AG20443 (cell line): ENCODE measurements at regions not wholly inside any gene's neighbourhood (a gene's known extent, or its start where the extent isn't known, plus 50 kb on each side); places are given as distances from the start of the nearest gene placed in this dataset.

Source experiments
- DNase-seq: peaks from one replicate; pipeline ENCODE4 v3.0.0; 2012; ENCODE audit warnings: low spot score, mixed read lengths

DNA sequence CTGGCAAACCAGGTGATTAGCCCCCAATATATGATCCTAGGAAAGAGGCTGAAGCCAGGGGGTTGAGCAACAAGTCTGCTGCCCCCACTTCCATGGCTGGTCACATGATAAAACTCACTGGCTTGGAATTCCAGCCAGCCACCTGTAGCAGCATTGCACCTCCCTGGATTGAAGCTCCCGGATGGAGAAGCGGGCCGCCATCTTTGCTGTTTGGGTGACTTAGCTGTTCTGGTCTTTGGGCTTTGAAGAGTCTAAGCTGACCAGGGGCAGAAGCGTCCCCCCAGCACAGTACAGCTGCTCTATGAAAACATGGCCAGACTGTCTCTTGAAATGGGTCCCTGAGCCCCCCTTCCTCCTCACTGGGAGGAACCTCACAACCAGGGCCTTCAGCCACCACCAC is 610.2 kb downstream of the ANXA1 start:
- no peak for DNase-seq

DNA sequence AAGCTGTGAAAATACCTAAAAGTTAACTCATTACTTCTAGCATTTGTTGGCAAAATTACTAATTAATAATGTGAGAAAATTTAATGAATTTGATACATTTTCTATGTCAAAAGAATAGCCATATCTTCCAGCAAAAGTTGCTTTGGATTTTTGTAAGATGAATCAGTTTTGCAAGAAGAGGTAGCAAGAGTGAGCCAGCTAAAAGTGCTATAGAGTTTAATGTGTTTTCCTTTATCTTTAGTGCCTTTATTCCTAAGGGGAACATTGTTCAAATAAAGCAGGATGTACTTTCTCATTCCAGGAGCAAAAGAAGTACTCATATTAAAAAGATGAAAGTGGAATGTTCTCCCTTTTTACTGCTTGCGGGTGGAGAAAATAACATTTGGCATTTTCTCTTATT is 622.2 kb downstream of the ANXA1 start:
- DNase-seq, result no peak

DNA sequence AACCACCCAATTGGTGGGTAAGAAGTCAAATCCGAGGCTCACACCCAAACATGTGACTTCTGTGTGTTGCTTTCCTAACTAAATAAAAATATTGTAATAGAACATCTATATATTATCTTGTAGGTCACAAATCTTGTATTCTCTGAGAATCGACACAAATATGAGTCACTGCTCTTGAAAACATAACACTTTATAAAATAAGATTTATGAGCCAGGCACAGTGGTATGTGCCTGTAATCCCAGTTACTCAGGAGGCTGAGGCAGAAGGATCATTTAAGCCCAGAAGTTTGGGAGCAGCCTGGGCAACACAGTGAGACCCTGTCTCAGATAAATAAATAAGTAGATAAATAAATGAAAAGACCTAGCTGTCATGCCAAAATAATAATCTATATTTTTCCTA is 624.1 kb downstream of the ANXA1 start:
- no peak for DNase-seq

DNA sequence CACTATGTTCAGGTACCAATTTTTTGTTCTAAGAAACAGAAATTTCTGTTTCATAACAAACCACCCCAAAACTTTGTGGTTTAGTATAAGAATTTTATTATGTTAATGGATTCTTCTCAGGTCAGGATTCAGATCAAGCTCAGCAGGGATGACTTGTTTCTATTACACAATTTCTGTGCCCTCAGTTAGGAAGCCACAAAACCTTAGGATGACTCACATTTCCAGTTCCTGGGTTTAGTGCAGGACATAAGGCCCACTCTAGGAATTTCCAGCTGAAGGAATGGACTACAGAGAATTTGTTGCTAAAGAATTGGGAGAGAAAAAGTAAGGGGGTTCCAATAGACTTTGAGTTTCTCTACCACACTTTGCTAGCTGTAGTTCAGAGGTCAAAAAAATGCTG is 629.3 kb downstream of the ANXA1 start:
- DNase-seq, result peak; percentile 11

DNA sequence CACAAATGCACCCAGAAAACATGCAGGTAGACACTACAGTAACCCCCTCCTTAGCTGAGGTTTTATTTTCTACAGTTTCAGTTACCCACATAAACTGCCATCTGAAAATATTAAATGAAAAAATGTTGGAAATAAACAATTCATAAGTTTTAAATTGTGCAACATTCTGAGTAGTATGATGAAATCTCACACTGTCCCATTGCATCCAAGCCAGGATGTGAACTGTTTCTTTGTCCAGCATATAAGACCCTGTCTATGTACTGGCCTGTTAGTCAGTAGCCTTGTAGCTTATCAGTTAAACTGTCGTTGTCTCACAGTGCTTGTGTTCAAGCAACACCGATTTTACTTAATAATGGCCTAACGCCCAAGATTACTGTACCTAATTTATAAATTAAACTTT is 630.5 kb downstream of the ANXA1 start:
- DNase-seq, result no peak

DNA sequence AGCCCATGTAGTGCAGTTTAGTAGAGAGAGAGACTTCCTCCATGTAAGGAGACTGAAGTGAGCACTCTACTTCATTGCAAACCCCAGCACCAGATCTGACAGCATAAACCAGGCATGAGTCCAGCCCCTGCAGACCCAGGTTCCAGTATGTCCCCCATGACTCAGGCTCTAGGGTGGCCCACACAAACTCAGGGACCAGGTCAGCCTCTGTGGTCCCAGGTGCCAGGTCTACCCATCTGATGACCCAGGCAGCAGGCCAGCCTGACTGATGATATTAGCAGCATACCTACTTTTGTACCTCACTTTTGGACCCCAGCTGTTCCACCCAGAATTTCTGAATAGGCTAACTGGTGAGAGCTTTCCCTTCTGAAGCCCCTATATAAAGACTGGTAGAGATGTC is 647.8 kb downstream of the ANXA1 start:
- DNase-seq, result no peak

DNA sequence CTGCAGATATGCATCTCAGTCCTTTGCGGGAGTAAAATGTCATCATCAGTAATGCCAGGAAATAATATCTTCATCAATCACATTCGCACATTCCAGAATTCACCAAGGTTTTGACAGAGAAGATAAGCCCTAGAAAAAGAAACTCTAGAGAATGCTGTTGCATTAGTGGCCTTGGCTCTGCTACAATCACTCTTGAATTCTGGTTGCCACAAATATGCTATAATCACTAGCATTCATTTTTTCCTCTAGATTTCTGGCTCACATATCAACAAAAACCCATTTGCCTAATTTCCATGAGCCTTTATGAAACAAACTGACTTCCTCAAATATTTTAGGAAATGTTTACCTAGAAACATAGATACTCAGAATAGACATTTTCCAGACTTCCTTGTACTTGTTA is 653.4 kb downstream of the ANXA1 start:
- DNase-seq, result no peak

DNA sequence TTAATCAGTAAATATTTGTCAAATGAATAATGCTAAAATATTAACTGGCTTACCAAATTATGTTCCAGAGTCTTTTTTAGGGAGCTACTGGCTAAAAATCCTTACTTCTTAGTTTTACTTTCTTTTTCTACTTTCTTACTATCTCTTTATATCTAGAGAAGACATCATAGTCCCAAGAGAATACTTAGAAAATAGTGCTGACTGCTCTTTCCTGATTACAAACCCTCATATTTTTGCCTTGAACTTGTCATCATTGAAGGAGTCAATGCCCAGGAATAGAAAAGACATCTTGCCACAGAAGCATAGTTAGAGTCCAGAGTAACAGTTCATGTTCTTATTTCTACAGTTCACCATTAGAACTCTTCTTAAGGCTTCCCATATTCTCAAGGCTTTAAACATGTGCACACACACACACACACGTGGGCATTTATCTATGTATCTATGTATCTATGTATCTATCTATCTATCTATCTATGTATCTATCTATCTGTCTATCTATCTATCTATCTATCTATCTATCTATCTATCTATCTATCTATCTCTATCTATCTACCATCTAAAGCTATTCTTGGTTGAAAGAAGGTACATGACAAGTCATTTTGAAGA is 654.3 kb downstream of the ANXA1 start:
- no peak for DNase-seq

DNA sequence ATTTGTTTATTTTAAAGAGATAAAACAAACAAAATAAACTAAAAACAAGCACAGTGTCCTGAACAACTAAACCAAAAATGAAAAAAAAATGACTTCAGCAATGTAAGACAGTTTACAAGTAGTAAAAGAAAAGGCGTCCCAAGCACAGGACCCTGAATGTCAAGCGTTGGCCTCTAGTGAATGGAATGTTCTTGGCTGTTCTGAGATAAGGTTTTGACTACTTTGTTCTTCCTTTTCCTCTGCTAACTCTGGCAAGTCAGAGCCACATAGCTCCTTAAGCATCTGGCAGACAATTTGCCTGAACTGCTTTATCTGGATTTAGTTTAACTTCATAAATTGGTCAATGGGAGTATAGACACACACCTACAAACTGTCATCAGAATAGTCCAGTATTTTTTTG is 655.2 kb downstream of the ANXA1 start:
- no peak for DNase-seq

DNA sequence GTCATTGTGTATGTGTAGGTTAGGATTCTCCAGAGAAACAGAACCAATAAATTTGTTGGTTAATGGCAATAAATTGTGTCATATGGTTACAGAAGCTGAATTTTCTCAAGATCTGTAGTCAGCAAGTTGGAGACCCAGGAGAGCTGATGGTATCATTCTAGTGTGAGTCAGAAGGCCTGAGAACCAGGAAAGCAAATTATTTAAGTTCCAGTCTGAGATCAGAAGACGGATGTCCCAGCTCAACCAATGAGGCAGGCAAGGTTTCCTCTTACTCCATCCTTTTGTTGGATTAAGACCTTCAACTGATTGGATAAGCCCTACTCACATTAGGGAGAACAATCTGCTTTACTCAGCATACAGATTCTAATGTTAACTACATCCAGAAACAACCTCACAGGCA is 656.3 kb downstream of the ANXA1 start:
- DNase-seq, result no peak

DNA sequence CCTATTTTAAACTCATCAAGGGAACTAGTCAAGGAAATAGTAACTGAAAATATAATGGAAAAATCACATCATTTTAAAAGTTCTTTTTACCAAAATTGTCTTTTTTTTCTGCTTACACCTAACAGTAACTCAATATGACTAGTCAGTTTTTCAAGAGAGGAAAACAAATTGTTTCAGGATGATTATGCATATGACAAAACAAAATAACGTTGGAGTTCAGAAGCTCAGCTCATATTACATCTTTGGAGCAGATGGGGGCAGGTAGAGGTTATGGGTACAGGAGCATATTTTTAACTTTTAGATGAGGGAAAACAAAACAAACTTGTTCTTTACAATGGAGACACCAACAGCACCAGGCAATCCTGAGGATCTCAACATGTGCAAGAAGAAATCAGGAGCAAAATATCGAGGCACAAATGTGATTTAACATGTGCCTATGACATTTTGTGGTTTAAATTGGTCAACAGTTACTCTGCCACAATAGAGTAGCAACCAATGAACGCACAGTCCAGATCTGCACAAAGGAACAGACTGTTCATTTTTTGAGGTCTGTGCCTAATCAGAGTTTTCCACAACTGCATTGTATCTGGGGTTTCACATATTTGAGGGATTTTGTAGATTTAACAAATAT is 659.0 kb downstream of the ANXA1 start:
- no peak for DNase-seq

DNA sequence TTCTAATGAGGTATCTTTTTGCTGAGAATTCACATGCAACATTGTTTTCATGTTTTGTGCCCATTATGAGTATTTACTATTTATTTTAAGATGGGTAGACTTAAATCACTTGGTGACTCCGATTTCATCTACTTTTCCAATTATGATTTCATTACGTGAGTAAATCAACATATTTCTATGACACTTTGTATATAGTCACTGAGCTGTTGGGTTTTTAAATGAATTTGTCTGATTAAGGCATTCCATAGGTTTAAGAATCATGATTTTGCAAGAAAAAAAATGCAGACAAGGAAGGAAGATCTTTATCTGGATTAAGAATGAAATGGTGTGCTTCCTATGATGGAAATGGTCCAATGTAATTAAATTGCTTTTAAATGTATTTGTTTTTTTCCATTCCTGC is 661.9 kb downstream of the ANXA1 start:
- no peak for DNase-seq

DNA sequence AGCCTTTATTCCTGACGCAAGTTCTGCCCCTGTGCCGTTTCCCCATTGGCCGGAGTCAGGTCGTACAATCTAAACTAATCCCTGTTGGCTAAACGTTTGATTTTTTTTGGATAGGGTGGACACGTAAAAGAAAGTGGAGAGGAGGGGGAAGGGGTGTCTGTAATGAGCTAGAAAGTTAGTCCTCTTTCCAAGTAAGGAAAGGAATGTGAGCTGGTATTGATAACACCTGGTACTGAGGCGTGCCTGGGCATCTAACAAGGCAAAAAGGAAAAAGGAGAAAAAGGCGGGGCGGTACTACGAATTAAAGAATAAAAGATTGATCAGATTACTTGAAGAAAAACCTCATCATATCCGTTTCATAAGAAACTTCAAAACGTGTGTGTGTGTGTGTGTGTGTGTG is 665.2 kb downstream of the ANXA1 start:
- no peak for DNase-seq

DNA sequence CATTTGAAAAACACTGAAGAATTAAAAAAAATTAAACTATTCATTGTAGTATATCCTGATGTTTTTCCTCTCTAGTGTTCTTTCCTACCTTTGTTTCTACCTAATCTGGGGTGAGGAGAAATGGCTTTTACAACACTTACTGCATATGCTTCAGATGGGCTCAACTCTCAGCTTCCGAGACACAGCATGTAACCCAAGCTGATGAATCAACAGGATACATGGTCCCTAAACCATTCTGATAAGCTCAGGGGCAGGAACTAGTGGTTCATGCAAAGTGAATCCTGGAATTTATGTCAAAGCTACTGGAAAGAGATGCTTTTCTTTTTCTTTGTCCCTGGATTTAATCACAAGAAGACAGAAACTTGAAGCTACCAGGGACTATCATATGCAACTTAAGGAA is 672.5 kb upstream of the RORB start:
- no peak for DNase-seq

DNA sequence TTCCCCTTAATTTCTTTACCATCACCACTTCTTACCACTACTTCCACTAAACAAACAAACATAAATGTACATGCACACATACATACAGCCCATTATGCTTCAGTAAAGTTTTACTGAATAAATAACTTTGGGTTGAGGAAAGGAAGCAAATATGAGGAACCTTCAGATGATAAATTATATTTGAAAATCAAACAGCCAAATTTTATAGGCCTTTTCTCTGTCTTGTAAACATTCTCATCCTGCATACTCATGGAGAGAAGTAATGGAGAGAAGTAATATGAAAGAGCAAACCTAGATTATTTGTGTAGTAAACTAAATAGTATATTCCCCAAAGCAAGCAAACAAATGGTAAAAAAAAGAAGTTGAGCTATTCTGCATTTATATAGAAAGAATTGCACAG is 658.3 kb upstream of the RORB start:
- no peak for DNase-seq

DNA sequence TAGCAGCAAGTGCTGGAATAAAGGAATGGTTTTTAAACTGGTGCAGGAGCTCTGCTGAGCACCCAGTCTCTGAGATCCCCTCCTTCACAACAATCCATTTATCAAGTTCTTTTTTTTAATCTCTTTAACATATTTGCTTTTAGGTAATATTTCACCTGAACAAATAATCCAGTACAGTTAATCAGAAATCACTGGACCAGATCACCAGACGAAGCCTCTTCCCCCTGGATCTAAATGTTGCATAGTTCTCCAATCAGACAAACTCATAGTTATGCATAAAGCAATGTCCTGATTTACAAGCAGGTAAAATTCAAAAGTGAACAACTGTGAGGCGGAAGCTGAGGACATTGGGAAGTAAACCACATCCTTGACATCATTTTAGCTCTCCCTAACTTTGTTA is 657.7 kb upstream of the RORB start:
- DNase-seq, result no peak

DNA sequence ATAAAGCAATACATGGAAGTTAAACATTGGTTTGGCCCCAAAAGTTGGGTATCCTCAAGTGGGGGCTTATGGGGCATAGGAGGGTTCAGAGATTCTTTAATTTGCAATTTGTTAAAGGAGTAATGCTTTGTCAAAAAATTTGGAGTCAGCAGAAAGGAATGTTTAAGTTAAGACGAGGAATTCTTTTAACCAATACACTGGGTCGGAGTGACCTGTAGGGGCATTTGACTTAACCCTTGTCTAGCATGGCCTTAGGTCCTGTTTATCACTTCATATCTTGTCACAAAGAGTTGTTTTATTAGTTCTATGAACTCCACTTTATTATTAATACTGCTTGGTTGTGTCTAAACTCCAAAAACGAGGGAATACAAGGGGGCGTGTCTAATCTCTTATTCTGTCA is 656.1 kb upstream of the RORB start:
- no peak for DNase-seq

DNA sequence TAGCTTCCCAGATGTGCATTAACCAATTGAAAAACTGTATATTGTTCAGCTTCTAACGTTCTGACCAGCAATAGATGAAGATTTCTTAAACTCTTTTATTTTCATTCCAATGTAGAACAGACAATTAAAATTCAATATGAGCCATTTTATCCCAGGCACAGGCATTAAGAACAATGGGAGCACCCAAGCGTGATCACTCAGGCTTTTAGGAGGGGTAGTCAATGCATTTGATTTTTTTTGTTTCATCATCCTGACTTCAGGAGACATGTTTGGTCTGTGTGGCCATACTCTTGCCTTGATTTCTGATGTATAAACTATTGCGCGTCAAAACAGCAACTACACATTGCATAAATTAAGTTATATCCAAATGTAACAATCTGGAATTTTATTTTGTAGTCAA is 653.0 kb upstream of the RORB start:
- DNase-seq, result no peak

DNA sequence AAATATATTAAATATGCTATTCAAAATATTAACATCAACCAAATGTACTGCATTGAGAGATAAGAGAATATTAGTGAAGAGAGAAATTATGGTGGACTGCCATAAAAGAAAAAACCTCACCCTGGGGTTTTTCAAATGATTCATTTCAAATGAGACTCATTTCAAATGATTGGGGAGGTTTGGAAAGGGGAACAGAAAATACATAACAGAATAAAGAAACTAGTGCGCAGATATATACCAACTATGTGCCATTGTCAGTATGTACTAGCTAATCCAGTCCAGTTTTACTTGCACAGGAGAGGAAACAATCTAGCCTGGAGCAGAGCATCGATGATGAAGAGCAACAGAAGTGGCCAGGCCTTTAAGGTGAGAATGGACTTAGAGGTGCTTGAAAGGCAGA is 651.6 kb upstream of the RORB start:
- no peak for DNase-seq

DNA sequence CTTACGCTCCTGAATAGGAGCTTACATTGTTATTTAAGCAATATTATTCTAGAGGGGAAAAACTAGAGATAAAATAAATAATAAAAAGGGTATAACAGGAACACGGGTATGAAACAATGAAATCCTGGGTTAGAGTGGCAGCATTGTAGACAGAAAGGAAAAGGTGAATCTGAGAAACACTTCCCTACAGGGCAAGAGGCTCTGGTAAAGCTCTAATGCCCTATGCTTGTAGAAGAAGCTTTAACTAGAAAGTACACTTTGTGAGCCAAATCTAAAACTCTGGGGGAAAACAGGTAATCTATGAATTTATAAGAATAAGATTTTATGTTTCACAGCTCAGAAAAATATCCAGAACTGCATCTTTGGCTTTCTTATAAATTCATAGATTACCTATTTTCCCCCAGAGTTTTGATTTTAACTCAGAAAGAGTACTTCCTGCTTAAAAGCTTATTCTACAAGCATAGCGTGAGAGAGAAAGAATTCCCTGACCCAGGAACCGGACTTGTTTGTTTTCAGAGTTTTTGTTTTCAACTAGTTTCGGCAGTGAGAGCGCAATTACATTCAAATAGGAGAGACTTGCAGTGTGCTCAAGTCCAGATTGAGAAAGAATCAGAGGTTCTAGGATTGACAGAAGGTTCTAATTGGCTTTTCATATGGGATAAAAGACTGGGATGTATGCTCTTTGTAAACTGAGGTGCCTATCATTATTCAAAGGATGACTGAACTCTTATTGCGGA is 651.0 kb upstream of the RORB start:
- DNase-seq, result no peak

DNA sequence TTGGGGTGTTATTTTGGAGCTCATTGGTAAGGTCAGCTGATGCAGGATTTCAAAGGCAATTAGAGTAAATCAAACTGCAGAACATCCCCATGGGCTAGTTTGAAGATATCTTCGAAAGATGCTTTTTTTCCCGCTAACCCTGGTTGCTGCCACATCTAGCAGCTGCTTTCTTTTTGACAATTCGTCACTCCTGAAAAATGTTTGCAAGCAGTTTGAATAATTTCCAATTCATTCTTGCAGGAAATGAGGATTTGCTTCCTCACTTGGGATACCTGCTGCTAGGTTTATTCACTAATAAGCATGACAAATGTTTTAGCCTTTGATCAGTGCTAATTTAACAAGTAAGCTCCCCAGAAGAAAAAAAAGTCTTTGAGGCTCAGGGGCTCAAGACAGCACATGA is 649.6 kb upstream of the RORB start:
- DNase-seq, result no peak

DNA sequence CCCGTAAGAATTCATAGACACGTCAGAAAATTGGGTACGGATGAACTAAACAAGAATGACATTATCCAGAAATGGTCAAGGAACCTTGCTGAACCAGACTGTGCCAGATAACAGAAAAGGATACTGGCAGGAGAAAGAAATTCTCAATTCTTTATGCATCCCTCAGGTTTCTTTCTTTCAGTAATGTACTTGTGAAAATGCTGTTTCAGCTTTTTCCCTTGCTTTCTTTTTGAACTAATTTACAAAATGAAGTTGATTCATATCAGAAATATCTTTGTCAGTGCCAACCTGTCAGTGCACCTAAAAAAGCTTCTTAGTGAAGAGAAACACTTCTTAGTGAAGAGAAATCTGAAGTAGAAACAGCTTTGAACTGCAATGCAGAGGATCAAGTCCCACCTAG is 643.6 kb upstream of the RORB start:
- DNase-seq, result no peak

DNA sequence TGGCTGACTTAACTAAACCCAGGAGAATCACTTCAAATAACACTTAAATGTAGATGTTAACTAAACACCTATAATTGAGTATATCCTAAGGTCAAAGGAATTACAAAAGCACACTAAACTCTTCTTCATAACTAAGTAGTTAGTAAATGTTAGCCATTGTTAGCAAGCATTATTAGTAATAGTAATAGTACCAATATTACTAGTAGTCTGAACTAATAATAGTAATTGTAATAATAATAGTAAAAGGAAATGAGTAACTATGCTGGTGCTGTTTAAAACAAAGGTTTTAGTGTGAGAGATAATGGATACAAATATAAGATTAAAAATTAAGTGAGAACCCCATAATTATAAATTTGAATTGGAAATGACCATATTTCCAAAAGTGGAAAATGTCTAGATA is 641.9 kb upstream of the RORB start:
- no peak for DNase-seq

DNA sequence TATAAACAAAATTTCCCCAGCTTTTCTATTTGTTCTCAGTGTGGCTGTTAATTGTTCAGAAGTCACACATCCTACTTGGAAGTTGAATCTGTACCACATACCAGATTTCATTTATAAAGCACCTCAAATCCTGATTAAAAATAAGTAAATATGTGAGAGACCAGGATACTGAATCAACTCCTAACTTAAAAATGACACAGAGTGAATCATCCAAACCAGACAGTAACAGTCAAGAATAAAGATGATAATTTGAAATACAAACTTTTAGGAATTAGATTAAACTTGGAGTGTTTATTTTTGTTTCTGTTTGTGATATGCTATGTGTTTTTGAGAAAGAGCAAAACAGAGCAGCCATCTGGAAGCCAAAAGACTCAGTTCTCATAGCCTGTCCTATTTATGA is 633.2 kb upstream of the RORB start:
- no peak for DNase-seq
